ENCODE measurements at regions not wholly inside any gene's neighbourhood (a gene's known extent, or its start where the extent isn't known, plus 50 kb on each side); places are given as distances from the start of the nearest gene placed in this dataset.

DNA sequence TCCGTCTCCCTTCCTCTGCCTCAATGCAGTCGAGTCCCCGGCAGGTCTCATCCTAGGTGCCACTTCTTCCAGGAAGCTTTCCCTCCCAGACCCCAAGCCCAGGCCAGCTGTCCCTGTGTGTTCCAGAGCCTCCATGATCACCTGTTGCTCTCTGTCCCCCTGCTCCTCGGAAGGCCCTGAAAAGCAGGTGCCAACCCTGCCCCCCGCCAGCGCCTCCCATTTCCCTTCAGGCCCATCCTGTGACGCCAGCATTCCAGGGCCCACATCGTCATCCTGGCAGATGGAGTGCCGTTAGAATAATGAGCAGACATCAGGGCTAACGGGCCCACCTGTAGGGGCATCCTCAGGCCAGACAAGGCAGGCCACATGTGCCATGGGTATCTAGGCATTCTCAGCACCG is 253.0 kb upstream of the PPP2R2D start:
- TF ChIP-seq, protein P1, sequence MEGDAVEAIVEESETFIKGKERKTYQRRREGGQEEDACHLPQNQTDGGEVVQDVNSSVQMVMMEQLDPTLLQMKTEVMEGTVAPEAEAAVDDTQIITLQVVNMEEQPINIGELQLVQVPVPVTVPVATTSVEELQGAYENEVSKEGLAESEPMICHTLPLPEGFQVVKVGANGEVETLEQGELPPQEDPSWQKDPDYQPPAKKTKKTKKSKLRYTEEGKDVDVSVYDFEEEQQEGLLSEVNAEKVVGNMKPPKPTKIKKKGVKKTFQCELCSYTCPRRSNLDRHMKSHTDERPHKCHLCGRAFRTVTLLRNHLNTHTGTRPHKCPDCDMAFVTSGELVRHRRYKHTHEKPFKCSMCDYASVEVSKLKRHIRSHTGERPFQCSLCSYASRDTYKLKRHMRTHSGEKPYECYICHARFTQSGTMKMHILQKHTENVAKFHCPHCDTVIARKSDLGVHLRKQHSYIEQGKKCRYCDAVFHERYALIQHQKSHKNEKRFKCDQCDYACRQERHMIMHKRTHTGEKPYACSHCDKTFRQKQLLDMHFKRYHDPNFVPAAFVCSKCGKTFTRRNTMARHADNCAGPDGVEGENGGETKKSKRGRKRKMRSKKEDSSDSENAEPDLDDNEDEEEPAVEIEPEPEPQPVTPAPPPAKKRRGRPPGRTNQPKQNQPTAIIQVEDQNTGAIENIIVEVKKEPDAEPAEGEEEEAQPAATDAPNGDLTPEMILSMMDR (IDR thresholded peaks at IDR 0.05), result no peak
- TF ChIP-seq MAFK (IDR thresholded peaks at IDR 0.05; ENCODE audit: partially characterized antibody), result no peak
- TF ChIP-seq, protein P2, sequence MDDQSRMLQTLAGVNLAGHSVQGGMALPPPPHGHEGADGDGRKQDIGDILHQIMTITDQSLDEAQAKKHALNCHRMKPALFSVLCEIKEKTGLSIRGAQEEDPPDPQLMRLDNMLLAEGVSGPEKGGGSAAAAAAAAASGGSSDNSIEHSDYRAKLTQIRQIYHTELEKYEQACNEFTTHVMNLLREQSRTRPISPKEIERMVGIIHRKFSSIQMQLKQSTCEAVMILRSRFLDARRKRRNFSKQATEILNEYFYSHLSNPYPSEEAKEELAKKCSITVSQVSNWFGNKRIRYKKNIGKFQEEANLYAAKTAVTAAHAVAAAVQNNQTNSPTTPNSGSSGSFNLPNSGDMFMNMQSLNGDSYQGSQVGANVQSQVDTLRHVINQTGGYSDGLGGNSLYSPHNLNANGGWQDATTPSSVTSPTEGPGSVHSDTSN (IDR thresholded peaks at IDR 0.05), result no peak
- no peak for TF ChIP-seq POLR2A (IDR thresholded peaks at IDR 0.05; ENCODE audit: low read length)
- TF ChIP-seq, protein P3, sequence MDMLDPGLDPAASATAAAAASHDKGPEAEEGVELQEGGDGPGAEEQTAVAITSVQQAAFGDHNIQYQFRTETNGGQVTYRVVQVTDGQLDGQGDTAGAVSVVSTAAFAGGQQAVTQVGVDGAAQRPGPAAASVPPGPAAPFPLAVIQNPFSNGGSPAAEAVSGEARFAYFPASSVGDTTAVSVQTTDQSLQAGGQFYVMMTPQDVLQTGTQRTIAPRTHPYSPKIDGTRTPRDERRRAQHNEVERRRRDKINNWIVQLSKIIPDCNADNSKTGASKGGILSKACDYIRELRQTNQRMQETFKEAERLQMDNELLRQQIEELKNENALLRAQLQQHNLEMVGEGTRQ (IDR thresholded peaks at IDR 0.05), result no peak
- TF ChIP-seq JUN (IDR thresholded peaks at IDR 0.05), result no peak
- TF ChIP-seq RCOR1 (IDR thresholded peaks at IDR 0.05; ENCODE audit: low read depth, low read length), result no peak
- TF ChIP-seq TP53 (CRISPR knock-in tag; IDR thresholded peaks at IDR 0.05), result no peak
- no peak for TF ChIP-seq CHD2 (IDR thresholded peaks at IDR 0.05; ENCODE audit: low read length, partially characterized antibody)
- no peak for TF ChIP-seq NR3C1 (IDR thresholded peaks at IDR 0.05)
- TF ChIP-seq EP300 (IDR thresholded peaks at IDR 0.05), result no peak
- TF ChIP-seq BHLHE40 (IDR thresholded peaks at IDR 0.05; ENCODE audit: low read depth, low read length), result no peak
- TF ChIP-seq, protein P4, sequence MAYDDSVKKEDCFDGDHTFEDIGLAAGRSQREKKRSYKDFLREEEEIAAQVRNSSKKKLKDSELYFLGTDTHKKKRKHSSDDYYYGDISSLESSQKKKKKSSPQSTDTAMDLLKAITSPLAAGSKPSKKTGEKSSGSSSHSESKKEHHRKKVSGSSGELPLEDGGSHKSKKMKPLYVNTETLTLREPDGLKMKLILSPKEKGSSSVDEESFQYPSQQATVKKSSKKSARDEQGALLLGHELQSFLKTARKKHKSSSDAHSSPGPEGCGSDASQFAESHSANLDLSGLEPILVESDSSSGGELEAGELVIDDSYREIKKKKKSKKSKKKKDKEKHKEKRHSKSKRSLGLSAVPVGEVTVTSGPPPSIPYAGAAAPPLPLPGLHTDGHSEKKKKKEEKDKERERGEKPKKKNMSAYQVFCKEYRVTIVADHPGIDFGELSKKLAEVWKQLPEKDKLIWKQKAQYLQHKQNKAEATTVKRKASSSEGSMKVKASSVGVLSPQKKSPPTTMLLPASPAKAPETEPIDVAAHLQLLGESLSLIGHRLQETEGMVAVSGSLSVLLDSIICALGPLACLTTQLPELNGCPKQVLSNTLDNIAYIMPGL (CRISPR knock-in tag; IDR thresholded peaks at IDR 0.05; ENCODE audit: borderline replicate concordance), result no peak
